ENCODE measurements at regions not wholly inside any gene's neighbourhood (a gene's known extent, or its start where the extent isn't known, plus 50 kb on each side); places are given as distances from the start of the nearest gene placed in this dataset.

- TF ChIP-seq MXI1 (IDR thresholded peaks at IDR 0.05; ENCODE audit: borderline replicate concordance, low read depth, low read length) (no peak), MAFK (IDR thresholded peaks at IDR 0.05; ENCODE audit: low read depth, low read length) (no peak), RAD21 (IDR thresholded peaks at IDR 0.05; ENCODE audit: low read length) (no peak), CTCF (conservative IDR thresholded peaks at IDR 0.05; ENCODE audit: low read depth, low read length) (no peak), USF2 (IDR thresholded peaks at IDR 0.05; ENCODE audit: low read depth, low read length) (no peak), RFX5 (IDR thresholded peaks at IDR 0.05; ENCODE audit: low read depth, low read length) (no peak), POLR2A (IDR thresholded peaks at IDR 0.05; ENCODE audit: low read depth, low read length) (no peak), FOS (IDR thresholded peaks at IDR 0.05; ENCODE audit: low read depth, low read length) (no peak), SMC3 (IDR thresholded peaks at IDR 0.05; ENCODE audit: low read depth, low read length) (no peak), CEBPB (IDR thresholded peaks at IDR 0.05; ENCODE audit: low read depth, low read length) (no peak), ELK1 (IDR thresholded peaks at IDR 0.05; ENCODE audit: borderline replicate concordance, low read depth, low read length) (no peak), BHLHE40 (IDR thresholded peaks at IDR 0.05; ENCODE audit: low read depth, low read length) (no peak), CHD1 (IDR thresholded peaks at IDR 0.05; ENCODE audit: low read depth, low read length) (no peak)
Measured at GRCh38 chr3:166201476-166201875, 364.3 kb upstream of the BCHE start.

Data from IMR-90 (cell line).